GM12864 (cell line): ENCODE measurements at regions not wholly inside any gene's neighbourhood (a gene's known extent, or its start where the extent isn't known, plus 50 kb on each side); places are given as distances from the start of the nearest gene placed in this dataset.

Source experiments
- DNase-seq: peaks from one replicate; pipeline ENCODE4 v3.0.0-alpha.2; 2011; ENCODE audit warnings: low read depth
- H3K4me3 ChIP-seq: 2 replicates; pipeline ENCODE4 v1.5.1; 2011; ENCODE audit warnings: mild to moderate bottlenecking, low read depth, low read length, control low read depth
- CTCF ChIP-seq: IDR thresholded peaks from 2 replicates; pipeline ENCODE4 v1.5.1; 2011; ENCODE audit warnings: low read depth, mild to moderate bottlenecking, moderate library complexity, low read length, control low read depth, inconsistent platforms; ENCODE audit errors: missing control alignments

- H3K4me3 ChIP-seq, result no peak overlapping the region
- no peak for TF ChIP-seq CTCF
- no peak for DNase-seq
Measured at GRCh38 chr12:66884091-66884490, 205.2 kb upstream of the GRIP1 start.

- TF ChIP-seq CTCF, result no peak
- DNase-seq, result no peak
- no peak overlapping the region for H3K4me3 ChIP-seq
Measured at GRCh38 chr12:66885115-66885875, 206.4 kb upstream of the GRIP1 start.

- H3K4me3 ChIP-seq, result no peak overlapping the region
- TF ChIP-seq CTCF, result no peak
- DNase-seq, result no peak
Measured at GRCh38 chr12:66896797-66897196, 217.9 kb upstream of the GRIP1 start.

GRCh38 chr12:66898700-66899469 lies 220.0 kb upstream of the GRIP1 start:
- no peak for TF ChIP-seq CTCF
- no peak for DNase-seq
- H3K4me3 ChIP-seq, result no peak overlapping the region

GRCh38 chr12:66899588-66899987 lies 220.7 kb upstream of the GRIP1 start:
- DNase-seq, result no peak
- no peak overlapping the region for H3K4me3 ChIP-seq
- no peak for TF ChIP-seq CTCF

GRCh38 chr12:66900616-66901015 lies 221.7 kb upstream of the GRIP1 start:
- no peak for DNase-seq
- no peak overlapping the region for H3K4me3 ChIP-seq
- no peak for TF ChIP-seq CTCF
